GM12872 (cell line): ENCODE measurements at regions not wholly inside any gene's neighbourhood (a gene's known extent, or its start where the extent isn't known, plus 50 kb on each side); places are given as distances from the start of the nearest gene placed in this dataset.

Experiments
- TF ChIP-seq, protein P1 (sequence below): IDR thresholded peaks from 3 replicates; pipeline ENCODE4 v1.5.1; 2011; ENCODE audit warnings: low read depth, mild to moderate bottlenecking, low read length, moderate library complexity; ENCODE audit not compliant: insufficient read depth

DNA sequence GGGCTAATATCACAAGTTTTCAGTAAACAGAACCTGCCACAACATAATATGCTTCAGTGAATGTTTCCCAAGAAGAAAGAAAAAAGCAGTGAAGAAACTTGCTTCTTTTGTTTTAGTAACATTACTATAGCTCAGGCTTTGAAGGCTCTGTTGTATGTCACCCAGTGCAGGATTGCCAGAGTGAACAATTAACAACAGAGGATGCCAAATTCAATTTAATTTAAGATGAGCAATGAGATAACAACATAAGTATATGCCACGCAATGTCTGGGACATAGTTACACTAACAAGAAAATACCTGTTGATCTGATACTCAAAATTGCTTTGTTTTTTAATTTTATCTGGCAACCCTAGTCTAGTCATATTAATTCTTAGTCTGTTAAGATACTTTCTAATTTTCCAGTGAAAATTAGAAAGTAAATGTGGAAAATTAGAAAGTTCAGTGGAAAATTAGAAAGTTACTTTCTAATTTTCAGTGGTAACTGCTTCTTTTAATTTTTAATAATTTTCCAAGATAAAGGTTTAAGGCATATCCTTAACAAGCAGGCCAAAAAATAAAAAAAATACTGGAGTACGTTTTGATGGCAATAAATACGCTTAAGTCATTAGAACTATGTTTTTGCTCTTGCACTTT, 336.3 kb downstream of the SLITRK6 start:
- TF ChIP-seq, protein P1, sequence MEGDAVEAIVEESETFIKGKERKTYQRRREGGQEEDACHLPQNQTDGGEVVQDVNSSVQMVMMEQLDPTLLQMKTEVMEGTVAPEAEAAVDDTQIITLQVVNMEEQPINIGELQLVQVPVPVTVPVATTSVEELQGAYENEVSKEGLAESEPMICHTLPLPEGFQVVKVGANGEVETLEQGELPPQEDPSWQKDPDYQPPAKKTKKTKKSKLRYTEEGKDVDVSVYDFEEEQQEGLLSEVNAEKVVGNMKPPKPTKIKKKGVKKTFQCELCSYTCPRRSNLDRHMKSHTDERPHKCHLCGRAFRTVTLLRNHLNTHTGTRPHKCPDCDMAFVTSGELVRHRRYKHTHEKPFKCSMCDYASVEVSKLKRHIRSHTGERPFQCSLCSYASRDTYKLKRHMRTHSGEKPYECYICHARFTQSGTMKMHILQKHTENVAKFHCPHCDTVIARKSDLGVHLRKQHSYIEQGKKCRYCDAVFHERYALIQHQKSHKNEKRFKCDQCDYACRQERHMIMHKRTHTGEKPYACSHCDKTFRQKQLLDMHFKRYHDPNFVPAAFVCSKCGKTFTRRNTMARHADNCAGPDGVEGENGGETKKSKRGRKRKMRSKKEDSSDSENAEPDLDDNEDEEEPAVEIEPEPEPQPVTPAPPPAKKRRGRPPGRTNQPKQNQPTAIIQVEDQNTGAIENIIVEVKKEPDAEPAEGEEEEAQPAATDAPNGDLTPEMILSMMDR, result no peak

DNA sequence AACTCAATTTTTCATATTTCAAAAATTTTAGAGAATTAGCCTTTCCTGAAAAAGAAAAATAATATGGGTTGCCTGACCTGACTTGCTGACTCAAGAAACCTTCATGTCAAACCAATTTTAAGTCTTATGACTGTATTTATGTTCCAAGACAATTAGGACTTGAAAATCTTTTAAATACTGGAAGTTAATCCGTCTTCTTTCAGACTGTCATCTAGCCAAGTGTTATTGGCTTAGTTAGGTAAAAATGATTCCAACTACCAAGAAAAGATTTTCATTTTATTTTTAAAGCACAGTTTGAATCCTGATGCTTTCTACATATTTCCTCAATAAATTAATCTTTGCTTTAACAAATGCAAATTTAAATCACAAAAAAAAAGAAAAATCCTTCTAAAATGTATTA, 337.6 kb downstream of the SLITRK6 start:
- TF ChIP-seq, protein P1, result no peak

DNA sequence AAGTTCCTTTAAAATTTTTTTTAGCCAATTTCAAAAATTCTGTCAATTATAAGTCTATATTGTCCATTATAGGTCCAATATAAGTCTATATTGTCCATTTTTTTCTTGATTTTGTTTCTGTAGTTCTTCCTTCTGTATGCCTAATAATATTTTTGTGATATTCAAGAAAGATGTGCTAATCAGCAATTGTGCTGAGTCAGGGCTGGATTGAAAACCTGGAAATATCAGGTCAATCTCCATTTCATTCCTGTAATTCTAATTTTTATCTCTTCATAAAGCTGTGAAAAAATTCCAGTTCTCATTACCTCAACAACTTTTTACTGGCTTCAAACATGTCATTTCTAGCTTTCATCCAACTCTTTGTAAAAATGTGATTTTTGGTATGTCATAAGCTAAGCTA, 353.7 kb downstream of the SLITRK6 start:
- TF ChIP-seq, protein P1, result no peak

DNA sequence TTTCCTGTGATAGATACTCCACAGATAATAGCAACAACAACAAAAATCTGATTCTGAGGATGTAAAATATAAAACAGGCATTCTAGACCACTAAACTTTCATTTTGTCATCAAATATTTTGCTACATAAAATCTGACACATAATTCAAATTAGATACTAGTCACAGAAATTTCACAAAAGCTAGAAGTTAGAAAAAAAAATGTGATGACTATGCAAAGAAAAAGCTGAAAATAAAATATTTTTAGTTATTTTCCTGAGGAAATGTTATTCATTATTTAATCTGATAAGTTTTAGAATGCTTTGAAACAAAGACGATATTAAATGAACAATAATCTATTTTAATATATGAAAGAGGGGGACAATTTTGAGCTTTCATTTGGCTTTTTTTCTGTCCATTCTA, 357.2 kb downstream of the SLITRK6 start:
- TF ChIP-seq, protein P1, result no peak

DNA sequence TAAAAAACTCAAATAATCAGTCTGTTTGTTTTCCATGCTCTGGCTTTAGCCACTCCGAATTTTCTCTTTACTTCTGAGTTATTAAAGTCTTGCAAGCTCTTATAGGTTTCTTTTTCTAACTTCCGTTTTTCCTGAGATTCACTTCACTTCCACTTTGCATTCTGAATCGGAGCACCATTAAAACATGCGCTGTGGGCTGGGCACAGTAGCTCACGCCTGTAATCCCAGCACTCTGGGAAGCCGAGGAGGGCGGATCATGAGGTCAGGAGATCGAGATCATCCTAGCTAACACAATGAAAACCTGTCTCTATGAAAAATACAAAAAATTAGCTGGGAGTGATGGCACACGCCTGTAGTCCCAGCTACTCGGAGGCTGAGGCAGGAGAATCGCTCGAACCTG, 357.9 kb downstream of the SLITRK6 start:
- TF ChIP-seq, protein P1, result no peak

DNA sequence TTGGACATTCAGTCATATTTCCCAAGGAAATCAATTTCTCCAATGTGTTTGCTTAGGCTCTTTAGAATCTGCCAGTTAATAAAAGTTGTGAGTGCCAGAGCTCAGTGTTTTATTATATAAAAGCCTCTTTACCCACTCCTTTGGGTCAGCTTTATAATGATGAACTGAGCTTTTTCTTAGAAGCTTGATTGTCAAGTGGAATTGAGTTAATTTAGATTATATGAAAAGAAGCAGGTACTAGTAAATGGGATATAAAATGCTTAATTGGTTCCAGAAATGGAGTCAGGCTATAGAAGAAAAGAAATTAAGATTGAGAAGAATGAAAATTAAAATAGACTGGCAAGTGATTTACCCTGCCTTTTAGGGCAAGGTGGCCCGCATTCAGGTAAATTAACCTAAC, 363.2 kb downstream of the SLITRK6 start:
- TF ChIP-seq, protein P1, result no peak

DNA sequence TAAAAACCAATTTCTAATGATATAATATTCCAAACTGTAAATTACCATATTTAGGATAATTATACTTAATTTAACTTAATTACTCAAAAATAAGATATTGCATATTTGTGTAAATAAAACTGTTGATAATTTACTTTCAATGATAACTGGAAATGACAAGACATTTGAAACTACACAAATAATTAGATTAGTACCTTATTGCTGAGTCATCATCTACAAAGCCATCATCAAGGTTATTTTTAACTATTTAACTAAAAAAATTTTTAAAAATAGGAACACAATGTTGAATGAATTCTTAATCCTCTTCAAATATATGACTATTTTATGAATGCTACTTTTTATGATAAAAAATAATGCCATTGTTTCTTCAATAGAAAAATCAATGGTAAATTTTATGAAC, 364.3 kb downstream of the SLITRK6 start:
- TF ChIP-seq, protein P1, result no peak

DNA sequence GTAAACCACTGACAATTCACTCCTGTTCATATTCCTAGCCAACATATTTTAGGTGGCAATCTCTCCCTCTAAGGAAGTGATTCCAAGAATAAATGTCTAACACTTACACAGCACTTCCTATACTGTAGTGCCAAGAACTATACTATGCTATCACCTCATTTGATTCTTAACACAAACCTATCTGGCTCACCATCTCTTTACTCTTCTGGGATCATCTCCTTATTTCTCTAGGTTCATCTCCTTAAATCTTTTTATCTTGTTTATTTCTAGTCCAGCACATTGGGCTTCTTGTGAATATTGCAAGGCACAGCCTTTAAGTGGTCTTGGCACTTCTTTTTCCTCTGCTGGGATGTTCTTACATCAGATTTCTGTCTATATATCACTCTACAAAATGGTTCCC, 366.3 kb downstream of the SLITRK6 start:
- TF ChIP-seq, protein P1, result no peak
